Liver (tissue), 8 donors: ENCODE measurements at regions not wholly inside any gene's neighbourhood (a gene's known extent, or its start where the extent isn't known, plus 50 kb on each side); places are given as distances from the start of the nearest gene placed in this dataset.

ENCODE experiments used
- DNase-seq: peaks from one replicate; pipeline ENCODE4 v3.0.0-alpha.2; 2017; ENCODE audit warnings: low spot score
- H3K27ac ChIP-seq, 2 donors: one replicate each; pipeline ENCODE4 v1.7.0; 2013; ENCODE audit warnings: inconsistent platforms in 2 of 2, low read length in 2 of 2, control low read depth in 1 of 2, low read depth in 1 of 2, mild to moderate bottlenecking in 1 of 2
- H3K27me3 ChIP-seq, 4 donors: one replicate each; pipeline versions ENCODE4 v1.6.1 to v1.7.0; 2013; ENCODE audit warnings: low read length in 3 of 4, inconsistent platforms in 1 of 4, mild to moderate bottlenecking in 1 of 4, moderate library complexity in 1 of 4; ENCODE audit not compliant: control insufficient read depth in 4 of 4, insufficient read depth in 4 of 4
- H3K36me3 ChIP-seq, 4 donors: one replicate each; pipeline versions ENCODE4 v1.6.1 to v1.7.0; 2013; ENCODE audit warnings: low read length in 3 of 4, mild to moderate bottlenecking in 3 of 4, low read depth in 1 of 4, moderate library complexity in 1 of 4; ENCODE audit not compliant: control insufficient read depth in 4 of 4, insufficient read depth in 3 of 4
- H3K4me1 ChIP-seq, 4 donors: one replicate each; pipeline versions ENCODE4 v1.6.1 to v1.7.0; 2013; ENCODE audit warnings: low read length in 3 of 4, mild to moderate bottlenecking in 3 of 4, moderate library complexity in 1 of 4; ENCODE audit not compliant: control insufficient read depth in 4 of 4, insufficient read depth in 4 of 4
- H3K4me3 ChIP-seq, 3 donors: one replicate each; pipeline versions ENCODE4 v1.6.1 to v1.7.0; 2013; ENCODE audit warnings: low read length in 3 of 3, control low read depth in 1 of 3, low read depth in 1 of 3, mild to moderate bottlenecking in 1 of 3
- H3K9ac ChIP-seq, 2 donors: one replicate each; pipeline ENCODE4 v1.7.0; 2013; ENCODE audit warnings: low read length in 2 of 2, mild to moderate bottlenecking in 2 of 2, moderate library complexity in 2 of 2, control low read depth in 1 of 2, low read depth in 1 of 2
- H3K9me3 ChIP-seq, 4 donors: one replicate each; pipeline versions ENCODE4 v1.6.1 to v1.7.0; 2013; ENCODE audit warnings: low read length in 3 of 4; ENCODE audit not compliant: control insufficient read depth in 4 of 4
- EGR1 ChIP-seq, 2 donors: IDR thresholded peaks; 2 replicates each; pipeline ENCODE4 v1.6.1; 2016 to 2018; ENCODE audit warnings: antibody characterized with exemption in 2 of 2, low read depth in 2 of 2
- FOXA1 ChIP-seq: IDR thresholded peaks from 2 replicates; pipeline ENCODE4 v1.6.1; 2016; ENCODE audit warnings: antibody characterized with exemption
- FOXA2 ChIP-seq: IDR thresholded peaks from 2 replicates; pipeline ENCODE4 v1.6.1; 2016; ENCODE audit warnings: antibody characterized with exemption
- HNF4A ChIP-seq, 2 donors: conservative IDR thresholded peaks; 2 replicates each; pipeline ENCODE4 v1.6.1; 2016; ENCODE audit warnings: antibody characterized with exemption in 2 of 2, mild to moderate bottlenecking in 2 of 2
- HNF4G ChIP-seq: IDR thresholded peaks from 2 replicates; pipeline ENCODE4 v1.6.1; 2016; ENCODE audit warnings: antibody characterized with exemption
- JUND ChIP-seq, 2 donors: IDR thresholded peaks; 2 replicates each; pipeline ENCODE4 v1.6.1; 2016; ENCODE audit warnings: antibody characterized with exemption in 2 of 2
- NR2F2 ChIP-seq: IDR thresholded peaks from 2 replicates; pipeline ENCODE4 v1.6.1; 2016; ENCODE audit warnings: antibody characterized with exemption
- RAD21 ChIP-seq, 2 donors: IDR thresholded peaks; 2 replicates each; pipeline ENCODE4 v1.6.1; 2016; ENCODE audit warnings: antibody characterized with exemption in 2 of 2, mild to moderate bottlenecking in 2 of 2
- SP1 ChIP-seq: IDR thresholded peaks from 2 replicates; pipeline ENCODE4 v1.6.1; 2018; ENCODE audit warnings: antibody characterized with exemption, mild to moderate bottlenecking
- TAF1 ChIP-seq: conservative IDR thresholded peaks from 2 replicates; pipeline ENCODE4 v1.6.1; 2016; ENCODE audit warnings: antibody characterized with exemption, mild to moderate bottlenecking
- YY1 ChIP-seq: IDR thresholded peaks from 2 replicates; pipeline ENCODE4 v1.6.1; 2016; ENCODE audit warnings: antibody characterized with exemption, mild to moderate bottlenecking
- WGBS: extraction: QIAGEN DNeasy Blood & Tissue Kit; methylation state at CpG from one replicate; pipeline ENCODE4 v1.1.7; 2013; 5-methylcytosine and 5-hydroxymethylcytosine counted together
- TF ChIP-seq, protein P1 (sequence below): fragments of 150-350 bp; IDR thresholded peaks from 2 replicates; pipeline ENCODE4 v1.5.1; 2017; ENCODE audit warnings: improper control_type of control experiment, low read depth, low read length; ENCODE audit not compliant: missing input control
- TF ChIP-seq, protein P2 (sequence below): IDR thresholded peaks from 2 replicates; pipeline ENCODE4 v1.6.1; 2016; ENCODE audit warnings: antibody characterized with exemption
- TF ChIP-seq, protein P3 (sequence below): IDR thresholded peaks from 2 replicates; pipeline ENCODE4 v1.6.1; 2016; ENCODE audit warnings: antibody characterized with exemption
- TF ChIP-seq, protein P4 (sequence below): IDR thresholded peaks from 2 replicates; pipeline ENCODE4 v1.6.1; 2016; ENCODE audit warnings: antibody characterized with exemption
- TF ChIP-seq, protein P5 (sequence below): IDR thresholded peaks from 2 replicates; pipeline ENCODE4 v1.6.1; 2016; ENCODE audit warnings: antibody characterized with exemption, mild to moderate bottlenecking
- donor health status: healthy.
- donor health status: healthy.
- donor health status: healthy.
- donor health status: healthy.
- donor health status: healthy.

DNA sequence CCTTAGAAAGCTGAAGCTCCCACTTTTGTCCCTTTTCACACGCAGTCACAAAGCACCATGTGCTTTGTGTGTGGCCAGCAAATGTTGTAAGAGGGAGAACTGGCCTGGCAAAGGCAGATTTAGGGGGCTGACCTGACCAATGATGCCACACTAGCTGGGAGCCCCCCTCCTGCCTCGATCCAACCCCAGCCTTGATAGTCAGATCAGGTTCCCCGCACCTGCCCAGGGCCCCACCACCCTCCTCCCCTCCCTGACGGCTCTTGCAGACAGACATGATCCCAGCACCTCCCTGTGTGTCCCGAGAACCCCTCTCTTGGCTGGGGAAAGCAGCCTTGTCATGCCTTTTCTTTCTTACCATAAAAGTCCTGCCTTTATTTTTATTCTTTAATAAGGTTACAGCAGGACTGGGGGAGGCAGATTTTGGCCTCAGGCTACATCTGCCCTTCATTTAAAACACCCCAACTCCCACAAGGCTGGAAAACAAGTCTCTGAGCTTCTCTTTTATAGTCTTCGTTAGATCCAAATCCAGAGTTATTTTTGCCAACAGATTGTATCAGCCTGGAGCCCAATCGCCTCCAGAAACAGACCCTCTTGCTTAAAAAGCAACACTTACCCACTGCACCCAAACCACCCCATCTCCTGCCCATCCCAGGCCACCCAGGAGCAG lies 201.8 kb upstream of the CDH5 start:
- Histone ChIP-seq H3K9me3 (no peaks in the 10 kb centered on the region), H3K9ac (no peak overlapping the region), H3K27me3 (no peaks in the 10 kb centered on the region), H3K36me3 (no peaks in the 10 kb centered on the region), H3K4me3 (no peak overlapping the region), H3K4me1 (no peaks in the 10 kb centered on the region), H3K27ac (no peak overlapping the region)
- 72% methylated on average over 7 of the region's 7 CpGs for WGBS
- TF ChIP-seq FOXA2: no peak
- TF ChIP-seq SP1: no peak
- TF ChIP-seq, protein P1, sequence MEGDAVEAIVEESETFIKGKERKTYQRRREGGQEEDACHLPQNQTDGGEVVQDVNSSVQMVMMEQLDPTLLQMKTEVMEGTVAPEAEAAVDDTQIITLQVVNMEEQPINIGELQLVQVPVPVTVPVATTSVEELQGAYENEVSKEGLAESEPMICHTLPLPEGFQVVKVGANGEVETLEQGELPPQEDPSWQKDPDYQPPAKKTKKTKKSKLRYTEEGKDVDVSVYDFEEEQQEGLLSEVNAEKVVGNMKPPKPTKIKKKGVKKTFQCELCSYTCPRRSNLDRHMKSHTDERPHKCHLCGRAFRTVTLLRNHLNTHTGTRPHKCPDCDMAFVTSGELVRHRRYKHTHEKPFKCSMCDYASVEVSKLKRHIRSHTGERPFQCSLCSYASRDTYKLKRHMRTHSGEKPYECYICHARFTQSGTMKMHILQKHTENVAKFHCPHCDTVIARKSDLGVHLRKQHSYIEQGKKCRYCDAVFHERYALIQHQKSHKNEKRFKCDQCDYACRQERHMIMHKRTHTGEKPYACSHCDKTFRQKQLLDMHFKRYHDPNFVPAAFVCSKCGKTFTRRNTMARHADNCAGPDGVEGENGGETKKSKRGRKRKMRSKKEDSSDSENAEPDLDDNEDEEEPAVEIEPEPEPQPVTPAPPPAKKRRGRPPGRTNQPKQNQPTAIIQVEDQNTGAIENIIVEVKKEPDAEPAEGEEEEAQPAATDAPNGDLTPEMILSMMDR: no peak
- TF ChIP-seq, protein P2, sequence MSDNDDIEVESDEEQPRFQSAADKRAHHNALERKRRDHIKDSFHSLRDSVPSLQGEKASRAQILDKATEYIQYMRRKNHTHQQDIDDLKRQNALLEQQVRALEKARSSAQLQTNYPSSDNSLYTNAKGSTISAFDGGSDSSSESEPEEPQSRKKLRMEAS: no peak
- TF ChIP-seq HNF4A (conservative IDR thresholded peaks at IDR 0.05): no peak
- TF ChIP-seq TAF1: no peak
- no peak for TF ChIP-seq FOXA1
- no peak for TF ChIP-seq JUND (IDR thresholded peaks at IDR 0.05)
- no peak for TF ChIP-seq HNF4G
- TF ChIP-seq, protein P3, sequence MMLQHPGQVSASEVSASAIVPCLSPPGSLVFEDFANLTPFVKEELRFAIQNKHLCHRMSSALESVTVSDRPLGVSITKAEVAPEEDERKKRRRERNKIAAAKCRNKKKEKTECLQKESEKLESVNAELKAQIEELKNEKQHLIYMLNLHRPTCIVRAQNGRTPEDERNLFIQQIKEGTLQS: no peak
- no peak for TF ChIP-seq EGR1 (IDR thresholded peaks at IDR 0.05; ENCODE audit: low read depth in 2 of 2)
- no peak for DNase-seq

DNA sequence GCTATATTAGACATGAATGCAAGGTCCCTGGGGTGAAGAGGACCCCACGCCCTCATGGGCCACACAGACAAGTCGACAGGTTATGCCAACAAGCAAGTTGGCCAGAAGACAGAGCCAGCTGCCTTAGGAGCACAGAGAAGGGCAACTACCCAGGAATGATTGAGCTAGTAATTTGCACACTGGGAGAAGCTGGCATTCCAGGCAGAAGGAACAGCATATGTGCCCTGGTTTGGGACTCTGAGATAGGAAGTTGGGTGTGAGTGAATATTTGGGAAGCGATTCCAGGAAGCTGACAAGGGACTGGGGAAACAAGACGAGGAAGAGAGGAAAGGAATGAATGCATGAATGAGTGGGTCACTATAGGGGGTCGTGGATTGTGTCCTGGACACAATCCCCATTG lies 203.7 kb upstream of the CDH5 start:
- no peaks in the 10 kb centered on the region for H3K36me3 ChIP-seq
- H3K27ac ChIP-seq: no peak overlapping the region
- no peak overlapping the region for H3K9ac ChIP-seq
- no peak for DNase-seq
- TF ChIP-seq RAD21 (IDR thresholded peaks at IDR 0.05) (no peak), HNF4A (conservative IDR thresholded peaks at IDR 0.05) (no peak), HNF4G (no peak), FOXA2 (no peak), SP1 (no peak), TAF1 (no peak), EGR1 (IDR thresholded peaks at IDR 0.05; ENCODE audit: low read depth in 2 of 2) (no peak), FOXA1 (no peak), NR2F2 (no peak), YY1 (no peak)
- TF ChIP-seq, protein P1: no peak
- TF ChIP-seq, protein P3: no peak
- TF ChIP-seq, protein P4, sequence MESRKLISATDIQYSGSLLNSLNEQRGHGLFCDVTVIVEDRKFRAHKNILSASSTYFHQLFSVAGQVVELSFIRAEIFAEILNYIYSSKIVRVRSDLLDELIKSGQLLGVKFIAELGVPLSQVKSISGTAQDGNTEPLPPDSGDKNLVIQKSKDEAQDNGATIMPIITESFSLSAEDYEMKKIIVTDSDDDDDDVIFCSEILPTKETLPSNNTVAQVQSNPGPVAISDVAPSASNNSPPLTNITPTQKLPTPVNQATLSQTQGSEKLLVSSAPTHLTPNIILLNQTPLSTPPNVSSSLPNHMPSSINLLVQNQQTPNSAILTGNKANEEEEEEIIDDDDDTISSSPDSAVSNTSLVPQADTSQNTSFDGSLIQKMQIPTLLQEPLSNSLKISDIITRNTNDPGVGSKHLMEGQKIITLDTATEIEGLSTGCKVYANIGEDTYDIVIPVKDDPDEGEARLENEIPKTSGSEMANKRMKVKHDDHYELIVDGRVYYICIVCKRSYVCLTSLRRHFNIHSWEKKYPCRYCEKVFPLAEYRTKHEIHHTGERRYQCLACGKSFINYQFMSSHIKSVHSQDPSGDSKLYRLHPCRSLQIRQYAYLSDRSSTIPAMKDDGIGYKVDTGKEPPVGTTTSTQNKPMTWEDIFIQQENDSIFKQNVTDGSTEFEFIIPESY: no peak
- TF ChIP-seq, protein P5, sequence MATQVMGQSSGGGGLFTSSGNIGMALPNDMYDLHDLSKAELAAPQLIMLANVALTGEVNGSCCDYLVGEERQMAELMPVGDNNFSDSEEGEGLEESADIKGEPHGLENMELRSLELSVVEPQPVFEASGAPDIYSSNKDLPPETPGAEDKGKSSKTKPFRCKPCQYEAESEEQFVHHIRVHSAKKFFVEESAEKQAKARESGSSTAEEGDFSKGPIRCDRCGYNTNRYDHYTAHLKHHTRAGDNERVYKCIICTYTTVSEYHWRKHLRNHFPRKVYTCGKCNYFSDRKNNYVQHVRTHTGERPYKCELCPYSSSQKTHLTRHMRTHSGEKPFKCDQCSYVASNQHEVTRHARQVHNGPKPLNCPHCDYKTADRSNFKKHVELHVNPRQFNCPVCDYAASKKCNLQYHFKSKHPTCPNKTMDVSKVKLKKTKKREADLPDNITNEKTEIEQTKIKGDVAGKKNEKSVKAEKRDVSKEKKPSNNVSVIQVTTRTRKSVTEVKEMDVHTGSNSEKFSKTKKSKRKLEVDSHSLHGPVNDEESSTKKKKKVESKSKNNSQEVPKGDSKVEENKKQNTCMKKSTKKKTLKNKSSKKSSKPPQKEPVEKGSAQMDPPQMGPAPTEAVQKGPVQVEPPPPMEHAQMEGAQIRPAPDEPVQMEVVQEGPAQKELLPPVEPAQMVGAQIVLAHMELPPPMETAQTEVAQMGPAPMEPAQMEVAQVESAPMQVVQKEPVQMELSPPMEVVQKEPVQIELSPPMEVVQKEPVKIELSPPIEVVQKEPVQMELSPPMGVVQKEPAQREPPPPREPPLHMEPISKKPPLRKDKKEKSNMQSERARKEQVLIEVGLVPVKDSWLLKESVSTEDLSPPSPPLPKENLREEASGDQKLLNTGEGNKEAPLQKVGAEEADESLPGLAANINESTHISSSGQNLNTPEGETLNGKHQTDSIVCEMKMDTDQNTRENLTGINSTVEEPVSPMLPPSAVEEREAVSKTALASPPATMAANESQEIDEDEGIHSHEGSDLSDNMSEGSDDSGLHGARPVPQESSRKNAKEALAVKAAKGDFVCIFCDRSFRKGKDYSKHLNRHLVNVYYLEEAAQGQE: no peak
- TF ChIP-seq, protein P2: no peak
- no peaks in the 10 kb centered on the region for H3K4me1 ChIP-seq
- no peaks in the 10 kb centered on the region for H3K9me3 ChIP-seq
- H3K27me3 ChIP-seq: no peaks in the 10 kb centered on the region
- WGBS: 64% methylated on average over 5 of the region's 5 CpGs
- H3K4me3 ChIP-seq: no peak overlapping the region
